SK-N-SH (cell line): ENCODE measurements at regions not wholly inside any gene's neighbourhood (a gene's known extent, or its start where the extent isn't known, plus 50 kb on each side); places are given as distances from the start of the nearest gene placed in this dataset.

ENCODE experiments used
- CTCF ChIA-PET: fragments of 300-600, 350-600 bp; formaldehyde crosslinking; extraction: SDS; loops from one replicate; lab custom pipeline; 2021; lab: Yijun Ruan, JAX
- POLR2A ChIA-PET: fragments of 350-600 bp; sonication (Branson Sonifier 250); formaldehyde crosslinking; extraction: SDS; loops from one replicate; lab custom pipeline; 2020; ENCODE audit warnings: antibody characterized with exemption, inconsistent platforms; lab: Yijun Ruan, JAX
- DNase-seq: peaks from one replicate; pipeline ENCODE4 v3.0.0; 2012
- H2AFZ ChIP-seq: fragments of 200-600 bp; sonication (generic); 2 replicates; pipeline ENCODE4 v1.8.1; 2016; ENCODE audit warnings: antibody characterized with exemption, mild to moderate bottlenecking, low read depth
- H3F3A ChIP-seq: fragments of 200-600 bp; sonication (generic); replicated peaks from 2 replicates; pipeline ENCODE3; 2016; ENCODE audit warnings: antibody characterized with exemption, mild to moderate bottlenecking; ENCODE audit not compliant: insufficient read depth
- H3K27ac ChIP-seq, 2 experiments: fragments of 200-500 bp in 1 of 2; fragments of 200-600 bp in 1 of 2; sonication (Bioruptor generic) in 1 of 2; sonication (generic), shearing (Covaris generic) in 1 of 2; 2 replicates each; pipeline versions ENCODE4 v1.5.1 to v1.6.1; 2014 to 2016; ENCODE audit warnings: low read depth in 2 of 2, inconsistent platforms in 1 of 2, low read length in 1 of 2, mild to moderate bottlenecking in 1 of 2, mixed read lengths in 1 of 2
- H3K27me3 ChIP-seq: fragments of 200-600 bp; sonication (generic), shearing (Covaris generic); 2 replicates; pipeline ENCODE4 v1.6.1; 2016; ENCODE audit warnings: mixed run types; ENCODE audit not compliant: insufficient read depth
- H3K36me3 ChIP-seq, 2 experiments: fragments of 200-500 bp in 1 of 2; fragments of 200-600 bp in 1 of 2; sonication (Bioruptor generic) in 1 of 2; sonication (generic) in 1 of 2; replicated peaks in 1 of 2; 2 replicates each; pipeline versions ENCODE3 to v1.5.1; 2014 to 2016; ENCODE audit warnings: low read length in 1 of 2, mild to moderate bottlenecking in 1 of 2; ENCODE audit not compliant: insufficient read depth in 2 of 2, control insufficient read depth in 1 of 2
- H3K4me1 ChIP-seq, 2 experiments: fragments of 200-500 bp in 1 of 2; fragments of 200-600 bp in 1 of 2; sonication (Bioruptor generic) in 1 of 2; sonication (generic), shearing (Covaris generic) in 1 of 2; 2 replicates each; pipeline versions ENCODE4 v1.5.1 to v1.6.1; 2014 to 2016; ENCODE audit warnings: low read depth in 1 of 2, low read length in 1 of 2, mixed run types in 1 of 2; ENCODE audit not compliant: insufficient read depth in 2 of 2, control insufficient read depth in 1 of 2
- H3K4me2 ChIP-seq: fragments of 200-600 bp; sonication (generic), shearing (Covaris generic); 2 replicates; pipeline ENCODE4 v1.6.1; 2017; ENCODE audit warnings: mixed run types
- H3K4me3 ChIP-seq, 2 experiments: fragments of 200-500 bp in 1 of 2; fragments of 200-600 bp in 1 of 2; sonication (Bioruptor generic) in 1 of 2; sonication (generic), shearing (Covaris generic) in 1 of 2; 2 replicates each; pipeline versions ENCODE4 v1.5.1 to v1.8.1; 2014 to 2016; ENCODE audit warnings: low read depth in 2 of 2, inconsistent platforms in 1 of 2, low read length in 1 of 2, mild to moderate bottlenecking in 1 of 2, mixed read lengths in 1 of 2, moderate library complexity in 1 of 2
- H3K79me2 ChIP-seq: fragments of 200-600 bp; sonication (generic); 2 replicates; pipeline ENCODE4 v1.8.1; 2017; ENCODE audit warnings: mild to moderate bottlenecking; ENCODE audit not compliant: insufficient read depth
- H3K9ac ChIP-seq: fragments of 200-600 bp; sonication (generic); 2 replicates; pipeline ENCODE4 v1.6.1; 2017; ENCODE audit warnings: mixed run types
- H3K9me2 ChIP-seq: fragments of 200-600 bp; sonication (generic); 2 replicates; pipeline ENCODE4 v1.6.1; 2017; ENCODE audit warnings: mixed run types
- H3K9me3 ChIP-seq: fragments of 200-600 bp; sonication (generic); 2 replicates; pipeline ENCODE4 v1.6.1; 2017; ENCODE audit warnings: mixed run types, mild to moderate bottlenecking, moderate library complexity
- H4K20me1 ChIP-seq: fragments of 200-600 bp; sonication (generic); 2 replicates; pipeline ENCODE4 v1.6.1; 2017; ENCODE audit warnings: mild to moderate bottlenecking, mixed run types; ENCODE audit not compliant: insufficient read depth
- CHD2 ChIP-seq: fragments of 150-350 bp; IDR thresholded peaks from 2 replicates; pipeline ENCODE4 v1.6.1; 2018; ENCODE audit warnings: low read length; ENCODE audit not compliant: partially characterized antibody
- ELF1 ChIP-seq: IDR thresholded peaks from 2 replicates; pipeline ENCODE4 v1.4.0; 2012
- EP300 ChIP-seq, 2 experiments: IDR thresholded peaks; 2 replicates each; pipeline versions ENCODE4 v1.4.0 to v1.6.1; 2012; ENCODE audit warnings: borderline replicate concordance in 1 of 2, low read depth in 1 of 2, low read length in 1 of 2
- FOXM1 ChIP-seq: IDR thresholded peaks from 2 replicates; pipeline ENCODE4 v1.4.0; 2012; ENCODE audit warnings: low read depth, mild to moderate bottlenecking
- GABPA ChIP-seq: IDR thresholded peaks from 2 replicates; pipeline ENCODE4 v1.4.0; 2012; ENCODE audit warnings: low read depth, mild to moderate bottlenecking
- GATA2 ChIP-seq: sonication (generic); formaldehyde crosslinking; IDR thresholded peaks from 2 replicates; pipeline ENCODE4 v1.5.0; 2020; ENCODE audit warnings: mild to moderate bottlenecking, missing genetic modification reagents
- MEF2A ChIP-seq: IDR thresholded peaks from 2 replicates; pipeline ENCODE4 v1.4.0; 2012; ENCODE audit warnings: low read depth, borderline replicate concordance
- MXI1 ChIP-seq: IDR thresholded peaks from 2 replicates; pipeline ENCODE4 v1.6.1; 2012; ENCODE audit warnings: mild to moderate bottlenecking, low read depth, low read length, improper control_type of control experiment
- RAD21 ChIP-seq: IDR thresholded peaks from 2 replicates; pipeline ENCODE4 v1.6.1; 2012; ENCODE audit warnings: mild to moderate bottlenecking, low read length
- RFX5 ChIP-seq: IDR thresholded peaks from 2 replicates; pipeline ENCODE4 v1.6.1; 2012; ENCODE audit warnings: mild to moderate bottlenecking, improper control_type of control experiment, low read length
- SIN3A ChIP-seq: IDR thresholded peaks from 2 replicates; pipeline ENCODE4 v1.6.1; 2012; ENCODE audit warnings: low read depth, mild to moderate bottlenecking, low read length, moderate library complexity, borderline replicate concordance
- SMC3 ChIP-seq: IDR thresholded peaks from 2 replicates; pipeline ENCODE4 v1.6.1; 2012; ENCODE audit warnings: low read depth, low read length, improper control_type of control experiment
- TEAD4 ChIP-seq: IDR thresholded peaks from 2 replicates; pipeline ENCODE4 v1.4.0; 2012; ENCODE audit warnings: mild to moderate bottlenecking, borderline replicate concordance; ENCODE audit not compliant: insufficient read depth
- YY1 ChIP-seq: IDR thresholded peaks from 2 replicates; pipeline ENCODE4 v1.4.0; 2012; ENCODE audit warnings: low read depth, mild to moderate bottlenecking
- TF ChIP-seq, protein P1 (sequence below): IDR thresholded peaks from 2 replicates; pipeline ENCODE4 v1.6.1; 2012; ENCODE audit warnings: mild to moderate bottlenecking, low read depth, low read length, moderate library complexity
- TF ChIP-seq, protein P2 (sequence below): IDR thresholded peaks from 2 replicates; pipeline ENCODE4 v1.4.0; 2012; ENCODE audit warnings: low read depth
- TF ChIP-seq, protein P3 (sequence below): IDR thresholded peaks from 2 replicates; pipeline ENCODE4 v1.4.0; 2012; ENCODE audit warnings: low read depth, borderline replicate concordance
- TF ChIP-seq, protein P4 (sequence below): fragments of 150-350 bp; IDR thresholded peaks from 2 replicates; pipeline ENCODE4 v1.6.1; 2017; ENCODE audit warnings: antibody characterized with exemption, low read length, low read depth, borderline replicate concordance
- TF ChIP-seq, protein P5 (sequence below): fragments of 200-600 bp; sonication (generic); IDR thresholded peaks from 2 replicates; pipeline ENCODE4 v1.6.1; 2017; ENCODE audit warnings: antibody characterized with exemption, mild to moderate bottlenecking, moderate library complexity
- TF ChIP-seq, protein P6 (sequence below): fragments of 150-350 bp; IDR thresholded peaks from 2 replicates; pipeline ENCODE4 v1.6.1; 2016; ENCODE audit warnings: mild to moderate bottlenecking, low read depth, low read length

DNA sequence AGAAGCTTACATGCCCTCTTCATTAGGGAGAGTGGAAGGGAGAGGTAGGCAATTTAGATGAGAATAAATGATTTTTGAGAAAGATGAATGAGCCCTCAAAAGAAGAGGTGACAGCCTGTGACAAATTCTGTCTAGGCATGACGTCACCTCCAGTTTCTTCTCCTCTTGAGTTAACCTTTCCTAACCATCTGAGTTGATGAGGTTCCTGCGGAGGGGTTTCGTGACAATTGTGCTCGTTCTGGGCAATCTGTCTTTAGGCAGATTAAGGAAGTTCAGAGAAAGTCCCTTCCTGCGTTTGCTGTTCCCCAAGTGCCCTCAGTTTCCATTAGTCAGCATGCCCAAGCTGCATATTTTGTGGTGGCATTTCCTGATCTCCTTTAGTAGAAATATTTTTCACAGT lies 640.2 kb upstream of the SYT4 start (continued):
- TF ChIP-seq, protein P1, sequence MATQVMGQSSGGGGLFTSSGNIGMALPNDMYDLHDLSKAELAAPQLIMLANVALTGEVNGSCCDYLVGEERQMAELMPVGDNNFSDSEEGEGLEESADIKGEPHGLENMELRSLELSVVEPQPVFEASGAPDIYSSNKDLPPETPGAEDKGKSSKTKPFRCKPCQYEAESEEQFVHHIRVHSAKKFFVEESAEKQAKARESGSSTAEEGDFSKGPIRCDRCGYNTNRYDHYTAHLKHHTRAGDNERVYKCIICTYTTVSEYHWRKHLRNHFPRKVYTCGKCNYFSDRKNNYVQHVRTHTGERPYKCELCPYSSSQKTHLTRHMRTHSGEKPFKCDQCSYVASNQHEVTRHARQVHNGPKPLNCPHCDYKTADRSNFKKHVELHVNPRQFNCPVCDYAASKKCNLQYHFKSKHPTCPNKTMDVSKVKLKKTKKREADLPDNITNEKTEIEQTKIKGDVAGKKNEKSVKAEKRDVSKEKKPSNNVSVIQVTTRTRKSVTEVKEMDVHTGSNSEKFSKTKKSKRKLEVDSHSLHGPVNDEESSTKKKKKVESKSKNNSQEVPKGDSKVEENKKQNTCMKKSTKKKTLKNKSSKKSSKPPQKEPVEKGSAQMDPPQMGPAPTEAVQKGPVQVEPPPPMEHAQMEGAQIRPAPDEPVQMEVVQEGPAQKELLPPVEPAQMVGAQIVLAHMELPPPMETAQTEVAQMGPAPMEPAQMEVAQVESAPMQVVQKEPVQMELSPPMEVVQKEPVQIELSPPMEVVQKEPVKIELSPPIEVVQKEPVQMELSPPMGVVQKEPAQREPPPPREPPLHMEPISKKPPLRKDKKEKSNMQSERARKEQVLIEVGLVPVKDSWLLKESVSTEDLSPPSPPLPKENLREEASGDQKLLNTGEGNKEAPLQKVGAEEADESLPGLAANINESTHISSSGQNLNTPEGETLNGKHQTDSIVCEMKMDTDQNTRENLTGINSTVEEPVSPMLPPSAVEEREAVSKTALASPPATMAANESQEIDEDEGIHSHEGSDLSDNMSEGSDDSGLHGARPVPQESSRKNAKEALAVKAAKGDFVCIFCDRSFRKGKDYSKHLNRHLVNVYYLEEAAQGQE = no peak
- no peak for TF ChIP-seq MXI1
- TF ChIP-seq, protein P2, sequence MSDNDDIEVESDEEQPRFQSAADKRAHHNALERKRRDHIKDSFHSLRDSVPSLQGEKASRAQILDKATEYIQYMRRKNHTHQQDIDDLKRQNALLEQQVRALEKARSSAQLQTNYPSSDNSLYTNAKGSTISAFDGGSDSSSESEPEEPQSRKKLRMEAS = no peak
- TF ChIP-seq ELF1 = no peak
- TF ChIP-seq, protein P3, sequence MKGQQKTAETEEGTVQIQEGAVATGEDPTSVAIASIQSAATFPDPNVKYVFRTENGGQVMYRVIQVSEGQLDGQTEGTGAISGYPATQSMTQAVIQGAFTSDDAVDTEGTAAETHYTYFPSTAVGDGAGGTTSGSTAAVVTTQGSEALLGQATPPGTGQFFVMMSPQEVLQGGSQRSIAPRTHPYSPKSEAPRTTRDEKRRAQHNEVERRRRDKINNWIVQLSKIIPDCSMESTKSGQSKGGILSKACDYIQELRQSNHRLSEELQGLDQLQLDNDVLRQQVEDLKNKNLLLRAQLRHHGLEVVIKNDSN = no peak
- no peak for TF ChIP-seq SIN3A

DNA sequence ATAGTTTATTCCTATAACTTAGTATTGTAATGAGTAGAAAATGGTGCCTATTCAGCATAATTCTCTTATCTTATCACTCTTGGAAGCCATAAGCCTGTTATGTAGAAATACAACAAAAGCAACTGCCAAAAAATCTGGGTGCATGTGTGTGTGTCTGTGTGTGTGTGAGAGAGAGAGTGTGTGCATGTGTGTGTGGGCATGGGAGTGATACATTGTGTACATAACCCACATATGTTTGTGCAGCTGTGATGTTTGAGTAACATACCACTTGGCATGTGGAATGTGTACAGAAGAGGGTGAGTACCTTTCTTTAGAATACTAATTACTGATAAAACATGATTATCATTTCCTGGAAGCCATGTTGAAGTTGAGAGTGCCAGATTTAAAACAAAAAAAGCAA lies 642.3 kb upstream of the SYT4 start:
- CTCF ChIA-PET = interaction anchor here (0.7 kb wide), 1 partner anchor 15 kb away, joined by 3 read pairs; no protein-coding TSS in a partner anchor
- no peaks in the 10 kb centered on the region for H3K9me2 ChIP-seq
- TF ChIP-seq, protein P4, sequence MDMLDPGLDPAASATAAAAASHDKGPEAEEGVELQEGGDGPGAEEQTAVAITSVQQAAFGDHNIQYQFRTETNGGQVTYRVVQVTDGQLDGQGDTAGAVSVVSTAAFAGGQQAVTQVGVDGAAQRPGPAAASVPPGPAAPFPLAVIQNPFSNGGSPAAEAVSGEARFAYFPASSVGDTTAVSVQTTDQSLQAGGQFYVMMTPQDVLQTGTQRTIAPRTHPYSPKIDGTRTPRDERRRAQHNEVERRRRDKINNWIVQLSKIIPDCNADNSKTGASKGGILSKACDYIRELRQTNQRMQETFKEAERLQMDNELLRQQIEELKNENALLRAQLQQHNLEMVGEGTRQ = no peak
- TF ChIP-seq, protein P5, sequence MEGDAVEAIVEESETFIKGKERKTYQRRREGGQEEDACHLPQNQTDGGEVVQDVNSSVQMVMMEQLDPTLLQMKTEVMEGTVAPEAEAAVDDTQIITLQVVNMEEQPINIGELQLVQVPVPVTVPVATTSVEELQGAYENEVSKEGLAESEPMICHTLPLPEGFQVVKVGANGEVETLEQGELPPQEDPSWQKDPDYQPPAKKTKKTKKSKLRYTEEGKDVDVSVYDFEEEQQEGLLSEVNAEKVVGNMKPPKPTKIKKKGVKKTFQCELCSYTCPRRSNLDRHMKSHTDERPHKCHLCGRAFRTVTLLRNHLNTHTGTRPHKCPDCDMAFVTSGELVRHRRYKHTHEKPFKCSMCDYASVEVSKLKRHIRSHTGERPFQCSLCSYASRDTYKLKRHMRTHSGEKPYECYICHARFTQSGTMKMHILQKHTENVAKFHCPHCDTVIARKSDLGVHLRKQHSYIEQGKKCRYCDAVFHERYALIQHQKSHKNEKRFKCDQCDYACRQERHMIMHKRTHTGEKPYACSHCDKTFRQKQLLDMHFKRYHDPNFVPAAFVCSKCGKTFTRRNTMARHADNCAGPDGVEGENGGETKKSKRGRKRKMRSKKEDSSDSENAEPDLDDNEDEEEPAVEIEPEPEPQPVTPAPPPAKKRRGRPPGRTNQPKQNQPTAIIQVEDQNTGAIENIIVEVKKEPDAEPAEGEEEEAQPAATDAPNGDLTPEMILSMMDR = no peak
- TF ChIP-seq GABPA = no peak
- TF ChIP-seq RAD21 = no peak
- TF ChIP-seq MEF2A = no peak
- TF ChIP-seq SMC3 = no peak
- TF ChIP-seq YY1 = no peak
- no peak for TF ChIP-seq CHD2
- no peak for TF ChIP-seq ELF1
- TF ChIP-seq, protein P6, sequence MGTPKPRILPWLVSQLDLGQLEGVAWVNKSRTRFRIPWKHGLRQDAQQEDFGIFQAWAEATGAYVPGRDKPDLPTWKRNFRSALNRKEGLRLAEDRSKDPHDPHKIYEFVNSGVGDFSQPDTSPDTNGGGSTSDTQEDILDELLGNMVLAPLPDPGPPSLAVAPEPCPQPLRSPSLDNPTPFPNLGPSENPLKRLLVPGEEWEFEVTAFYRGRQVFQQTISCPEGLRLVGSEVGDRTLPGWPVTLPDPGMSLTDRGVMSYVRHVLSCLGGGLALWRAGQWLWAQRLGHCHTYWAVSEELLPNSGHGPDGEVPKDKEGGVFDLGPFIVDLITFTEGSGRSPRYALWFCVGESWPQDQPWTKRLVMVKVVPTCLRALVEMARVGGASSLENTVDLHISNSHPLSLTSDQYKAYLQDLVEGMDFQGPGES = no peak
- no peak for TF ChIP-seq TEAD4
- TF ChIP-seq RFX5 = no peak
- TF ChIP-seq GATA2 (CRISPR knock-in tag) = no peak
- no peak for TF ChIP-seq EP300 (IDR thresholded peaks at IDR 0.05; ENCODE audit: borderline replicate concordance in 1 of 2, low read depth in 1 of 2, low read length in 1 of 2)
- TF ChIP-seq FOXM1 = no peak
- no peak for TF ChIP-seq SIN3A

More for the DNA sequence above, 642.3 kb upstream of the SYT4 start:
- no peak overlapping the region for H3K9ac ChIP-seq
- H3F3A ChIP-seq = peaks cover 1% of the 10 kb centered on the region
- H3K4me3 ChIP-seq = no peak overlapping the region
- H2AFZ ChIP-seq = no peak overlapping the region
- no peaks in the 10 kb centered on the region for H3K9me3 ChIP-seq
- H3K27ac ChIP-seq = no peak overlapping the region
- no peaks in the 10 kb centered on the region for H3K36me3 ChIP-seq
- peaks cover 0 to 7% of the 10 kb centered on the region in 2 experiments; a peak in 2 of 4 replicates for H3K4me1 ChIP-seq
- no peak overlapping the region for H3K4me2 ChIP-seq
- POLR2A ChIA-PET = interaction anchor here (0.6 kb wide), 1 partner anchor 1649 kb away, joined by 5 read pairs; no protein-coding TSS in a partner anchor
- no peaks in the 10 kb centered on the region for H4K20me1 ChIP-seq
- no peak for DNase-seq
- no peaks in the 10 kb centered on the region for H3K79me2 ChIP-seq
- no peaks in the 10 kb centered on the region for H3K27me3 ChIP-seq
